Activated CD4-positive, alpha-beta T cell treated with anti-CD3 and anti-CD28 coated beads for 48 hours (primary cell): ENCODE measurements at regions not wholly inside any gene's neighbourhood (a gene's known extent, or its start where the extent isn't known, plus 50 kb on each side); places are given as distances from the start of the nearest gene placed in this dataset.

Experiments used
- DNase-seq: peaks from one replicate; pipeline ENCODE4 v3.0.0-alpha.2; 2020

- DNase-seq, result no peak
These were observed 160.7 kb upstream of the PCBD1 start for GRCh38 chr10:71048971-71049615.

GRCh38 chr10:71049994-71050393 is 161.6 kb upstream of the PCBD1 start:
- no peak for DNase-seq

DNA sequence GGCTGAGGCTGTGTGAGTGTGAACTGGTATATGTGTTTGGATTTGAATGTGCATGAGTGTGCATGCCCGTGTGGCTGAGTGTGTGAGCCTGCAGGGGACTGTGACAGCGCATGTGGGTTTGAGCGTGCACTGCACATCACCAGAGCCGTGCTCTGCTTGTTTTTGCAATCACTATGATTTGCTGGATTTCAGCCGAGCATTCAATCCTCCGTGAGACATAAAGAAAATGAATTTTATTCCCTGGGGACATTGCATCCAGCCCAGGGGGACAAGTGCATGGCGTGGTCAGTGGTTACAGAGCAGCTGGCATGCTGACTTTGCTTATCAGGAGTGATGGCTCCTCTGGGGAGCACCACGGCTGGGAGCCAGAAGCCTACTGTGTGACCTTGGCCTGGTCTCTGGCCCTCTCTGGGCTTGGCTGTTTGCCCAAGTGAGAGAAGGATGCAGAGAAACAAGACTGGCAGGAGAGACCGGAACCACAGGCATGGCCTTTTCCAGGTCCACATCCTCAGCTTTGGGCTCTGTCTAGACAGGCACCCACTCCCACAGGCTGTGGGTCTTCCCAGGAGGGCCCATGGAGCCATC is 160.2 kb upstream of the UNC5B start:
- no peak for DNase-seq

DNA sequence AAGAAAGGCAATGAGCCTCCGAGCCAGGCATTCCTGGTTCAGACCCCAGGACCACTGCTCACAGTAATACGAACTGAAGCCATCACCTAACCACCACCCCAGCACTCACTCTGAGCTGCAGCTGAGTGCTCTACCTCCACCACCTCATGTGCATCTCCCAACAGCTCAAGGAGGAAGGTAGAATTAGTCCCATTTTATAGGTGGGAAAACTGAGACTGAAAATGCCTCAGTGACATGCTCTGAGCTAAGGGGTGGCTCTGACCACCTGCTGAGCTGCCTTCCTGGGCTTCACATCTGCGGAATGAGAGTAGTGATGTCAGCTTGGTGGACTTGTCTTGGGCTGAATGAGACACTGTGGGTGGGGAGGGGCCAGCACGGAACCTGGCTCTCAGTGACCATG is 159.7 kb upstream of the UNC5B start:
- no peak for DNase-seq

DNA sequence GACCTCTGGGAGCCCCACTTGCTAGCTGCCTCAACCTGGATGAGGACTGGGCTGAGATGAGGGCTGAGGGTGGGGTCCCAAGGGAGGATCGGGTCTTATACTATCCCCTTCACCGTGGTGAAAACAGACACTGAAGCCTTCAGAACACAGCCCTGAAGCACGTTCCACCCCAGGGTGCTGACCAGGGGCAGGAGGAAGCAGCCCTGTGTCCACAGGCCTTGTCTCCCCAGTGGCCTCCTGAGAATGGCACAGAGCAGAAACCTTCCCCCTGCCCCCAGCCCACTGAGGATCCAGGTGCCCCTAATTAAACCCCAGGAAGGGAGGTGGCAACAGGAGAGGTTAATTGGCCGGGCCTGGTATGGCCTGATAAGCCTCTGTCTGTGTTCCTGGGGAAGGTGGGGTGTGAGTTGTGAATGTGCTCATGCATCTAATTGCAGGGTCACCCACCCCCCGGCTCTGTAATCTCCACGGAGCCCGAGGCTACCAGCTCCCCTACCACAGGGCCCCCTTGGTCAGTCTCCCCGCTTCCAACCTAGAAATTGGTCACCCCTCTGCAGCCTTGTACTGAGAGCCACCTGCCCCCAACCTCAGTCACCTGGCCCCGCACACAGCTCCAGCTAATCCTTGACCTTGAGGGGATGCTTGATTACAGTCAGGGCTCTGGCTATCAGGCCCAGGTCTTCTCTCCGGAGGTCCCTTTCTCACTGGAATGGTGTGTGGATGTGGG is 159.0 kb upstream of the UNC5B start:
- no peak for DNase-seq

DNA sequence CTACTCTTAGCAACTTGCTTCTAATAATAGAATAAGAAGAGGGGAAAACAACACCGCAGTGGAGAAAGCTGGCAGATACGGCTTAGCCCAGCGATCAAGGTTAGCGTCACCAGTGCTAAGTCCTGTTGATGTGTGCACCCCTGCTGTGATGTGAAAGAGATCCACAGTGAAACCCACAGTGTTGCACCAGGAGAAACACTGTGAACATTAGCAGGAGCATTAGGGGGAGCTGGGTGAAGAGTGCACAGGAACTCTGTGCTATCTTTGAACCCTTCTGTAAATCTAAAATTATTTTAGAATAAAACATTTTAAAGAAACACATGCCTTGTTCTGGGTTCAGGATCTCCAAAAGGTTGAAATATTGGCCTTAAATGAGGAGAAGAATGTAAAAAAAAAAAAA is 154.1 kb upstream of the UNC5B start:
- no peak for DNase-seq

DNA sequence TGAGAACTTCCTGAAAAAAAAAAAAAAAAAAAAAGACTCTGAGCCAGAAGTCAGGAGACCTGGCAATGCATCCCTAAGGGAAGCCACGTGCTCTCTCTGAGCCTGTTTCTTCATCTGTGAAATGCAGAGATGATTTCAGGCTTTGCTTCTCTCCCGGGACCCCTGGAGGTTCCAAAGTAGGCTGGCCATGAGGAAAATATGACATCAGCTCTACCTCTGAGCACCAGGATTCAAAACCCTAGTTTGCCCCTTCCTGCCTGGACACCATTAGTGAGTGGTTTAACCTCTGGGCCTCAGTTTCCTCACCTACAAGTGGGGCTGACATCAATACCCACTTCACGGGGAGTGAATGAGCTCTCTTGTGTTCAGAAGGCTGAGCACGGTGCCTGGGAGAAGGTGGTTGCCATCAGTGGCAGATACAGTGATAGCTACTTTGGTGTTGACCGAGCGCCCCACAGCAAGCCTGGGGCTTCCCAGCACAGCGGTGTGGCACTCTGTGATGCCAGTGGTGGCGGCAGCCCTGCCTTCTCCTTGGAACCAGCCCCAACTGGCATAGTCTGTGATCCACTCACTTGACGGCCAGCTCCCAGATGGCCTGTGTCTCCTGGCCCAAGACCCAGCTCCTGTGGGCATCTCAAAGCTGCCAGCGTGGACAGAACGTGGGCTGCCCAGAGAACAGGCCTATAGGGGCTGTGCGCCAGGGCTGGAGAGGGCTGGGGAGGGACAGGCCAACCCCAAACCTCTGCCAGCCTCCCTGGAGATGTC is 153.1 kb upstream of the UNC5B start:
- DNase-seq, result no peak

- DNase-seq, result no peak
These were observed 152.4 kb upstream of the UNC5B start for GRCh38 chr10:71059943-71060342.

GRCh38 chr10:71060476-71061426 is 151.6 kb upstream of the UNC5B start:
- DNase-seq, result no peak

GRCh38 chr10:71061472-71061871 is 150.9 kb upstream of the UNC5B start:
- no peak for DNase-seq

GRCh38 chr10:71062156-71062555 is 150.2 kb upstream of the UNC5B start:
- DNase-seq, result no peak

DNA sequence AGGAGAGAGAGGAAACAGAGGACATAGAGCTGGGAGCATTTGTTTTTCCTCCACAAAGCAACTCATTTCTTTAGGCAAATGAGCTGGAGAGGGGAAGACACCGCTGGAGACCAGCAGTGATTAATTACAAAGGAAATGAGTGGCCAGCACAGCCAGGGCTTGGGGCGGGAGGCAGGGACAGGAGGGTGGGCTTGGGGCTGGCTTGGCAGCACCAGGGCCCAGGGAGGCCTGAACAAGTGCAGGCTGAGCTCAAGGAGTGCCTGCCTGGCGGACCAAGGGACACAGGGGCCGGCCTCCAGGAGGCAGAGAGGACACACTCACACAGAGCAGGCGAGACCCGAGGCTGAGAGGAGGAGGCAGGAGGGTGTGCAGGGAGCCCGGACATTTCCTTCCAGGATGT is 149.0 kb upstream of the UNC5B start:
- DNase-seq, result no peak

GRCh38 chr10:71064413-71065118 is 147.8 kb upstream of the UNC5B start:
- DNase-seq, result no peak

- no peak for DNase-seq
These were observed 146.7 kb upstream of the UNC5B start for GRCh38 chr10:71065659-71066058.

DNA sequence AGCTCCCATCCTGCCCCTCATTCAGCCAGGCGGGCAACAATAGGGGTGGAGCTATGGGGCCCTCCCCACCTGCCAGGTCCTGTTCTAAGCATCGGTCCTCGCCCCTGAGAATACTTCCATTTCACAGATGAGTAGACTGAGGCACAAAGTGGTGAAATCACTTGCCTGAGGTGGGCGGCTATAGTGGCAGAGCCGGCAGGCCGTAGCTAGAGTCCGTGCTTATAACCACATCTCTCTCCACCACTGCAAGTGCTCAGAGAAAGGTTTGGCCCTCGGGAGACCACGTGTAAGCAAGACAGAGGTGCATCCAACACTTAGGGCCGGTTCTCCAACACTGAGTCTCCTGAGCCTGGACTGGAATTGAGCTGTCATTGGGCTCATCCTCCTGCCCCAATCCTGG is 145.8 kb upstream of the UNC5B start:
- DNase-seq, result no peak

DNA sequence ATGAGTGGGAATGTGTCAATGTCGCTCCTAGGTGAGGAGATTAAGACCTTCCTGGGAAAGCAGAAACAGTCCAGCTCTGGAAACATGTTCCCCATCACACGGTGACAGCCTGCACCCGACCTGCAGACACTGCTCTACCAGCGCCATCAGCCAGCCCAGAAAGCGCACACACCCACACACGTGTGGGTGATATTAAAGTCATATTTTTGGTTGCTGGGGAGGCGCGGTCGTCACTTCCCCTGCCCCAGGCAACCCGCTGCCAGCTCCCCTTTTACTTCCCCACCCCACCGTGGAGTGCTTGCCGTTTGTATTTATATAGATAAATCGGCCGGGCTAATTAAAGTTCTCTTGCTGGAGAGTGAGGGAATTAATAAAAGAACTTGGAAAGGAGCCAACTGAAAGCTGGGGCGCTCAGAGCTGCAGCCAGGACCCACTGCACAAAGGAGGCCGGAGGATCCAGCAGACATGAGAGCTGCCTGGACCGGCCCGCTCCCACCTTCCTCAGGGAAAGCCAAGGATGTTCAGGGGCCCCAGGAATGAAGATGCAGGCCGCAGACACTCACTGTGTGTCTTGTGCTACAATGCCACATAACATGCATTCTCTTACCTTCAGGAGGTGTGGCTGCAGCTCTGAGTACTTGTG is 145.2 kb upstream of the UNC5B start:
- DNase-seq, result no peak

- DNase-seq, result no peak
These were observed 143.5 kb upstream of the UNC5B start for GRCh38 chr10:71068861-71069271.

DNA sequence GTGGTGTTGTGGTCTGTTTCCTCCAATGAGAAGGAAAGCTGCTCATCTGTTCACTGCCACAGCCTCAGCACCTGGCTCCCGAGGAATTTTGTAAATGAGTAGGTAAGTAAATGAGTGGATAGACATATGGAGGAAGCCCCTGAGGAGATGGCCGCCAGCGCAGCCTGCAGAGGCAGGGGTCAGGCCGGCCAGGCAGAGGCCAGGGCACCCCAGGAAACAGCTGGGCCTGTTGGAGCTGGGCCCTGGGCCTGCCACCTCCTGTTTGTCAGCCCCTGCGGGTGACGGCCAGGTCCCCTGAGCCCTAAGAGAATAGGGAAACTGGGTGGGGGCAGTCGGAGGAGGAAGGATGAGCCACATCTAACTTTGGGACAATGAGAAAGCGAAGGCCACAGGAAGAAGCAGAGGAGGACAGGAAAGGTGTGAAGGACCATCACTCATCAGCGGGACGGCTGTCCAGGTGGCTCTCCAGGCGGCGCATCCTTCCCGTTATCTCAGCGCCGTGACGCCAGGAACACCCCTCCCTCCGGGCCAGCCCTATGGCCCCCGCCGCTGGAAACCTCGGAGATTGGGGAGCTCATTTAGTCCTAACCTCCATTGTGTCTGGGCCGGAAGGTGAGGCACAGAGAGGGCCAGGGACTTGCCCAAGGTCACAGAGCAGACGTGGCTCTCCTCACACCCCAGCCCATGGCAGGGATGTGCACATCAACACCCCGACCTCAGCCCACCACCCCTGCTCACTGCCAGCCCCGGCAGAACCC is 142.3 kb upstream of the UNC5B start:
- DNase-seq, result no peak

GRCh38 chr10:71070741-71071140 is 141.6 kb upstream of the UNC5B start:
- no peak for DNase-seq

GRCh38 chr10:71072131-71072822 is 140.1 kb upstream of the UNC5B start:
- DNase-seq, result no peak
